ENCODE measurements at regions not wholly inside any gene's neighbourhood (a gene's known extent, or its start where the extent isn't known, plus 50 kb on each side); places are given as distances from the start of the nearest gene placed in this dataset.

GRCh38 chrX:100512471-100512870 lies 72.3 kb upstream of the TNMD start:
- DNase-seq (ENCODE audit: low read depth, low spot score): peak; percentile 38
- in situ Hi-C loops (cut with HindIII; ENCODE audit: low pct_unique_long_range_greater_than_20kb, low sequenced_read_pairs): no loop called here

GRCh38 chrX:100494646-100495370 lies 84.7 kb upstream of the PCDH19 start:
- no peak for DNase-seq (ENCODE audit: low read depth, low spot score)
- in situ Hi-C loops (cut with HindIII; ENCODE audit: low pct_unique_long_range_greater_than_20kb, low sequenced_read_pairs): no loop called here

GRCh38 chrX:100491174-100491573 lies 81.1 kb upstream of the PCDH19 start:
- in situ Hi-C loops (cut with HindIII; ENCODE audit: low pct_unique_long_range_greater_than_20kb, low sequenced_read_pairs): no loop called here
- DNase-seq (ENCODE audit: low read depth, low spot score): no peak

GRCh38 chrX:100487795-100488194 lies 77.7 kb upstream of the PCDH19 start:
- DNase-seq (ENCODE audit: low read depth, low spot score): no peak
- in situ Hi-C loops (cut with HindIII; ENCODE audit: low pct_unique_long_range_greater_than_20kb, low sequenced_read_pairs): no loop called here

GRCh38 chrX:100484971-100485370 lies 74.9 kb upstream of the PCDH19 start:
- DNase-seq (ENCODE audit: low read depth, low spot score): no peak
- in situ Hi-C loops (cut with HindIII; ENCODE audit: low pct_unique_long_range_greater_than_20kb, low sequenced_read_pairs): no loop called here

- no peak for DNase-seq (ENCODE audit: low read depth, low spot score)
- in situ Hi-C loops (cut with HindIII; ENCODE audit: low pct_unique_long_range_greater_than_20kb, low sequenced_read_pairs): no loop called here
These were observed 69.3 kb upstream of the PCDH19 start for GRCh38 chrX:100479329-100479728.

GRCh38 chrX:100478714-100479306 lies 68.7 kb upstream of the PCDH19 start:
- in situ Hi-C loops (cut with HindIII; ENCODE audit: low pct_unique_long_range_greater_than_20kb, low sequenced_read_pairs): no loop called here
- DNase-seq (ENCODE audit: low read depth, low spot score): no peak

GRCh38 chrX:100477958-100478357 lies 67.9 kb upstream of the PCDH19 start:
- in situ Hi-C loops (cut with HindIII; ENCODE audit: low pct_unique_long_range_greater_than_20kb, low sequenced_read_pairs): no loop called here
- no peak for DNase-seq (ENCODE audit: low read depth, low spot score)

- in situ Hi-C loops (cut with HindIII; ENCODE audit: low pct_unique_long_range_greater_than_20kb, low sequenced_read_pairs): no loop called here
- DNase-seq (ENCODE audit: low read depth, low spot score): no peak
These were observed 67.4 kb upstream of the PCDH19 start for GRCh38 chrX:100477467-100477866.
